ENCODE measurements at regions not wholly inside any gene's neighbourhood (a gene's known extent, or its start where the extent isn't known, plus 50 kb on each side); places are given as distances from the start of the nearest gene placed in this dataset.
"Not testable (repeated sequence)": the region's sequence is repeated elsewhere in the genome, so short reads cannot be mapped to it uniquely, and the experiment has no call there.

- no peak for DNase-seq
Observed at GRCh38 chr2:159880729-159881128, 82.7 kb upstream of the CD302 start.

- DNase-seq, result no peak
Observed at GRCh38 chr2:159879051-159879604, 81.1 kb upstream of the CD302 start.

- DNase-seq, result peak; percentile 11
Observed at GRCh38 chr2:159875083-159875482, 77.1 kb upstream of the CD302 start.

DNA sequence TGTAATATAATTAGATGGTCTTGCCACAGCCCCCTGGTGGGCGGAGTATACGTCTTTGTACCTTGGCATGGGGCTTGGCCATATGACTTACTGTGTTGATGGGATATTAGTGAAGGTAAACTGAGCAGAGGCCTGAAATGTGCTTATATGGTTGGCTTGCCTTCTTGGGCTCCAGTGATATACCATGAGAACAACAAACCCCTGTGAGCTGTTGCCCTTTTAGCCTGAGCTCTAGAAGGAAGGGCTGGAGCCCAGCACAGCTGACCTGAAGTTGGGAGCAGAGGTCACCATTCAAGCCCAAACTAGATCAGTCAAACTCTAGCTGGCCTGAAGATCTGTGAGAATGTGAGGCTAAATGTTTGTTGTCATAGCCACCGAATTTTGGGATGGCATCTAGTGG is 75.2 kb upstream of the CD302 start:
- peak; percentile 15 for DNase-seq

DNA sequence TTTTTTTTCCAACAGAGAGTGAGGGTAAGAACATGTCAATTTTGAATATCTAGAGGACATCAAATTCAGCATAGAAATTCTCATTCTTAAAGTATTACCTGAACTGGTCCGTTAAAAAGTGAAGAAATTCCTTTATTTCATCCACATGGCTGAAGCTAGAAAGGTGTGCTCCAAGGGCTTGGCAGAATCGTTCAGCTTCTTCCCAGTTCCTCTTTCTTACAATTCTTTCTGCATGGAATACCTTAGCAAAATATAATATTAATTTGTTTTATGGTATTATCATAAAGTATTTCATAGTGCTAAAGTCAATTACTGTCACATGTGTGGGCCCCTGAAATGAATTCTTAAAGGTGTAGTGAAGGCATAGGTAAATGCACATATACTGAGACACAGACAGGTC is 74.3 kb upstream of the CD302 start:
- no peak for DNase-seq

- not testable (repeated sequence) for DNase-seq
Observed at GRCh38 chr2:159868598-159869159, 70.7 kb upstream of the CD302 start.

DNA sequence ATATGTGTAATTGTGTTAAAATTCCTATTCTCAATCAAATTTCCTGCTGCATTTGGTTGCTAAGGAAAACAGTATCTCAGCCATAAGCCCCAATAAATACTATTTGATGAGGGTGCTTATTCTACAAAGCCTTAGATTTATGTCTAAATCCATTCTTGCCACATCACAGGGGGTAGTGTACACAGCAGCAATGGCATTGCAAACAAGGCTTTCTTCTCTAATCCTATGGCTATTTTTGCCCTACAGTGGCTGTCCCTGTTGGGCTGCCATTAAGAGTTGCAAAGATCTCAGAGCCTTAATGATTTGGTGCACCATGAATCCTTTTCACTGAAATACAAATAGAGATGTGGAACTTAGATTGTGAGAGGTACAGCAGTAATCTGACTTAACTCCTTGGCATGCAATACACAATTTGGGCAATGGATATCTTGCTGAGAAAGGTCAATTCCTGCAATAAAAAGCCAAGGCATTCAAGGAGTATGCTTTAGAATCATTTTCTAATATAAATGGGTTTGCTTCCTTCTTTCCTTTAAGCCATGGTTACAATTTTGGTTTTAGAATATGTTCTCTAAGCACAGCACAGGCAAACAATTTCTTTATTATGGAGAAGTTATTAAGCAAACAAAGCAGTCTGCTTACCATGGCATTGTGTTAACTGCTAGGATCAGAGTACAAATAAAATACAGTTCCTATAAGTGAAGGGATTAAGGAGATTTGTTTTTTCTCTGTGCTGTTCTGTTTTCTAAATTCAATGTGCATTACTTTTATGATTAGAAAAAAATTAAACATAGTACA is 69.8 kb upstream of the CD302 start:
- DNase-seq, result peak; percentile 9

GRCh38 chr2:159863526-159864160 is 65.6 kb upstream of the CD302 start:
- no peak for DNase-seq

GRCh38 chr2:159860581-159861310 is 62.7 kb upstream of the CD302 start:
- no peak for DNase-seq

DNA sequence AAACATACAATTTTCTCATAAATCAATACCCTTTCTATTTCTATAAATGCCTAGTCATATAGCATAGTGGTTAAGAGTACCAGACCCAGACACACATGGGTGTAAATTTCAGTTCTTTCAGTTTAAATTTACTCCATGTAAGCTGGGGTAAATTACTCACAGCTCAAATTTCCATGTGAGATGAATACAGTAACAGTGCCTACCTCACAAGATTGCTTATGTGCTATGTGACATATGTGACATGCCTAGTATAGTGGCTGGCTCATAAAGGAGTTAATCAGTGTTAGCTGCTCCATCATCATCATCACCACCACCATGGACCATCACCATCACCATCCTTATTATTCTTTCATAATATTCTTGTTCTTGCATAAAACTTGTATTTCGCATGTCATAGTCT is 61.6 kb upstream of the CD302 start:
- DNase-seq, result no peak

DNA sequence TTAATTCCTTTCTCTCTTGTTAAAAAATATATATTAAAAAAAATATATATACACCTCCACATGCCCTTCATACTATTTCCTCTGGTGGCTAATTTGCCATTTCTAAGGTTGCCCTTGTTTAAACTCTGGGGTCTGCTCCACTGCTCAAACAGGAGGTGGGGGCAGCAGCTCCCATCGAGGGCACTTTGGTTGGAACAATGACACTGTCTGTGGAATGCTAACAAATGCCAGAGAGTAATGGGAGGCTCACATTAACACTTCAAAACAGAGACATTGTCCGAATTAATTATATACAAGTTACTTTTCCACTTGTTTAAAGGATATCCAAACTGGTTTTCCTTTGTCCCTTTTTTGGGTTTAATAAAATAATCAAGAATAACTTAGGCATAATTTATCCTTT is 58.8 kb upstream of the CD302 start:
- no peak for DNase-seq

GRCh38 chr2:159855557-159856061 is 57.6 kb upstream of the CD302 start:
- no peak for DNase-seq

DNA sequence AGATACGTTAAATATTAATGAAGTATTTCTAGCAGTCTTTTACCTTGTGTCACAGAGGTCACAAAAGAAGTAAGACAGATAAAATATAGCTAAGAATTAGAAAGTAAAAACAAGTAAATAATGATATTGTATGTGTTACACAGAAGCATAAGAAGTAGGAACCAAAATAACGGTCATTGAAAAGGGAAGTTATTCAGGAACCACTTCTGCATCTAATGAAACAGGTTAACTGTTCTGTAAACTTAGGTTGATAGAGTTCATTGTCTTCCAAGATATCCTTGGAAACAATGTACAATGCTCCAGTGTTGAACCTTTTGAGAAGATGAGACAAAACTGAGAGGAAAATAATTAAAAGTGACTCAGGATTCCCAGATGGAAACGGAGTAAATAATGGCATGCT is 57.1 kb upstream of the CD302 start:
- no peak for DNase-seq

DNA sequence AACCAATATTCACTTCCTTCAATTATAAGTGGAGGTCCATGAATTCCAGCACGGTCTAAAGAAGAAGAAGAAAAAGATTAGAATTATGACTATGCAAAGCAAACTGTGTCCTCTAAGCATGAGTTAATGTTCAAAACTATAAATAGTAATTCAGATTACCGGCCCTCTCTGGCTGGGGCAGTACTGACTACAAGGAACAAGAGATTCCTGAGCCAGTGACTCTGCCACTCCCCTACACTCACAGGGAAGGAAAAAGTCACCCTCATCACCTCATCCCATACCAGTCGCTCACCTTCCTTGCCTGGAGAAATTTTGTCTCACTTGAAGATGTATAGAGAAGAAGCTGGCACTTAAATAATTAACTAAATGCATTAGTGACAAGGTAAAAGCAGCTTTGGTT is 56.5 kb upstream of the CD302 start:
- DNase-seq, result no peak

DNA sequence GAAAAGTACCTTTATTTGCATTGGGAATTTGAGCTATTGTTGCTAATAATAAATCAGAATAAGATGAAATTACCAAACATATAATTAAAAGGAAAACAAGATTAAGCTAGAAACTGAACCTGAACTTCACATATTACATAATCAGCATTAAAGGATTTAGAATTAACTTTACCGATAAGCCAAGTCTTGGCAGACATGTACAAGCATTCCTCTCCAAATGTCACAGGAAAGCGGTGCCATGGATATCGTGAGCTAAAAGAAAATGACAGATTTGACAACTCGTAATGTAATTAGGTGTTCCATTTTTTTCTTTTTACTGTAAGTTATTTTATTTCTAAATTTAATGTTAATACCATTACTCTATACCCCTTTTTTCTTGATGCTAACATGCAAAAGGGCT is 55.1 kb upstream of the CD302 start:
- DNase-seq, result no peak

DNA sequence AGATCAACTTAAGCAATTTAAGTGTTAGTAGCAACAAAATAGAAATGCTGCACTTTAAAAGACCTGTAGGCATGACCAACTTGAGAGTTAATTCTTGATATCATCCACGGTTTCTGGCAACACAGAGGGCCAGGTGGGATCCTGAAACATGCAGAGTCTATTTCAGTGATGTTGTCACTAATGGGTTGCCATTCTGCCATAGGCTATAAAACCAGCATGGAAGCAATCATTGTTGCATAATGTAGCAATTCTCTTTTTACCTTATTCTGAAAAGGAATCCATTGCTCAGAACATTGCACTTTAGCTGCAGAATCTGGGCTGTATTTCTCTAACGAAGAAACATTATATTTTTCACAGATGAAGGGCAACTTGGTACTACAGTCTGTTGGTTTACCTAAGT is 53.9 kb upstream of the CD302 start:
- no peak for DNase-seq

DNA sequence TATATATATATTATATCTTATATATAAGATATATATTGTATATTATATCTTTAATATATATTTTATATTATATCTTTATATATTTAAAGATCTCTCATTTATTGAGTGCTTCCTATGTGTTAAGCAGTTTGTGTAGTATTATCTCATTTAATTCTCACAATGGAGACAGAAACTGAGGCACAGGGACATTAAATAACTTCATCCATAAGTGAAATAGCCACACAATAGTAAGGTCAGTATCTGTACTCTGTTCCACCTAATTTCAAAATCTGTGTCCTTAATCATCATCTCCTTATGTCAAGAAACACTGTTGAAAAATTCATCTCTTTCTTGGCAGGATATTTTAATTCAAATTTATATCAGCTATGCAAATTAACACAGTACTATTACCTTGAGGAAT is 52.8 kb upstream of the CD302 start:
- no peak for DNase-seq

DNA sequence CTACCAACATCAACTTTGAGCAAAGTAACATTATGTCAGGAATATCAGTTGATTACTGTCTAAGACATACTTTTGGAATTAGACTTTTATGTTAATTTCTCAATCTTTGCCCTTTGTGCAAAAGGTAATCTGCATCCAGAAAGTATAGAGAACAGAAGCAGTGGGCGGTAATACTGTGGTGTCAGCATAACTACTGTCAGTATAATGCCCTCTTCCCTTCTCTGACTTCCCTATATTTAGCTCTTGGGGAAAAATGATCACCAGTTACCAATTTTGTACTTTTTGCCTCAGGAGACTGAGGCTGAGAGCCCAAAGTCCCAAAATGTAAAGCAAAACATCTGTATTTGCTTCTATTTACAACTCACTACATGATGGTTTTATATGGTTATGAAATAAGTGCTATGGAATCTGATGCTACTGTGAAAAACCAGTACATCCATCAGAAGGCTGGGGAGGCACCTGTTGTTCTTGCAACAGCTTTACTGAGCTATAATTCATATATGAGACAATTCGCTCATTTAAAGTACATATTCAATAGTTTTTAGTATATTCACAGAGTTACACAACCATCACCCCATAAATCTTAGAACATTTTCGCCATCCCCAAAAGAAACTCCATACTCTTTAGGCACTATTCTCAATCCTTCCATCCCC is 51.3 kb upstream of the CD302 start:
- no peak for DNase-seq
